HG03342 (cell line): ENCODE measurements at regions not wholly inside any gene's neighbourhood (a gene's known extent, or its start where the extent isn't known, plus 50 kb on each side); places are given as distances from the start of the nearest gene placed in this dataset.

Source experiments
- ATAC-seq: cut with Tn5 transposase; IDR thresholded peaks from one replicate; pipeline ENCODE4 v1.9.1; 2021; ENCODE audit warnings: mild to moderate bottlenecking, moderate library complexity; ENCODE audit not compliant: unreplicated experiment

DNA sequence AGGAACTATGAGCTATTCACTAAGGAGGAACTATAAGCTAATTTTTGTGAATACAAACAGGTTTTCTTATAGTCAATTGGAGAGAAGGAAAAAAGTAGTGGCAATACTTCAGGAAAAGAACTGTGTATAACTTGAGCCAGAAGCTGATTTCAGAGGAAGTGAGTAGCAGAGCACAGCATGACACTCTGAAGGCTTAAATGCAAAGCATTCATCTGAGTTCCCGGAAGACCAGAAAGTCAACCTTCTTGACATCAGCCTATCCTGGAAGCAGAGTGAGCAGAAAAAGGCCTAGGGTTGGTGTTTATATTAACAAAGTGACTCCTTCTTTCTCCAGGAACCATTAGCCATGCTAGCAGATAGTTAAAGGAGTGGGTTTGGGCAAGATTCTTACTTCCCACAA lies 545.2 kb downstream of the MRPL39 start:
- ATAC-seq, result no peak

DNA sequence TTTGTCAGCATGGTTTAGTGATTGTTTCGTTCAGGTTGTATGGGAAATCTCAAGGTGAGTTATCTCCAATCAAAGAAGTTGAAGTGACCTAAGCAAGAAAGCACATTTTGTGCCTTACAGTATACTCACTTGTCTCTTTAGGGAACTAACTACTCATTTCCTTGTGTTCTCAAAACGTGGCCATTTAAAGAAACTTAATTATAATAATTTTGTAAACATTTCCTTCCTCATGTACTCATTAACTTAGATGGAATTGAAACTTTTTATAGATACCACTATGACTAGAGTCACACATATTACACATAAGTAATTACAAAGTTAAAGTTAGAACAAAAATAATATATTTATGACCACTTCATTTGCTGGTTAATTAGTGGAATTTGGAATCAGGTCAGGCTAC lies 552.6 kb downstream of the MRPL39 start:
- no peak for ATAC-seq

DNA sequence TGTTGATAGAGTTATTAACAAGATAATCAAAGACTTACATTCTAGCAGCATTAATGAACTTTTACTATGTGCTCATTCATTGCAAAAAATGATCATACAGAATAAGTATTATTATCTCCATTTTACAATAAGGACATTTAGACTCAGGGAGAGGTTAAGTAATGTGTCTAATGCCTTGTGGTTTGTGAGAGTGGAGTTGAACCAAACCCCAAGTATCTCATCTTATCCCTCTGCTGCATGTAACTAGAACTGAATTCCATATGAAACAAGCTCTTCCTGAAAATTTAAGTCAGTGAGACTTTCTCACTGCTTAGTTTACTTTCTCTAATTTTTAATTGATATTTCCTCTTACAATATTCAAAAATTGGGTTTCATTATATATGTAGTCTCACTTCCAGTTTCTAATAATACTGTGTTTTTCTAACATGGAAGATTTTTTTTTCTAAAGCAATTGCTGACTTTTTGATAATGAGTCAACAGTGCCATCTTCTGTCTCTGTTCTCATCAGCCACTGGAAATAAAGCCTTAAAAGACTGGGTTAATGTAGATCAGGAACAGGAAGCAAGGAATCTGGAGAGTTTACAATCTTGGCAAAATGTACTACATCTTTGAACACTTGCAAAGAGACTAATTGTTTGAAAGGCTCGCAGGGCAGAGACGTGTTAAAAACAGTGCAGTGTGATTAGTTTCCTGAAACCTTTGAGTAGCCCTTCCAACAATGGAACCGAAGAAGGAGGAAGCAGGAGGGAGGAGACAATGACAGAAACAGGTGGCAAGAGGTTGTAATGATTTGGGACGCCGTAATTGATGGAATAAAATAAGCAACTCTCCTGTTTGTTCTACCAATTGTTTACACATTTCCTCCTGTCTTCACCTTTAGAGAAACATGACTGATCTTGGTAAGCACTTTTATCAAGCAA lies 567.6 kb downstream of the MRPL39 start:
- peak; percentile 90 for ATAC-seq

DNA sequence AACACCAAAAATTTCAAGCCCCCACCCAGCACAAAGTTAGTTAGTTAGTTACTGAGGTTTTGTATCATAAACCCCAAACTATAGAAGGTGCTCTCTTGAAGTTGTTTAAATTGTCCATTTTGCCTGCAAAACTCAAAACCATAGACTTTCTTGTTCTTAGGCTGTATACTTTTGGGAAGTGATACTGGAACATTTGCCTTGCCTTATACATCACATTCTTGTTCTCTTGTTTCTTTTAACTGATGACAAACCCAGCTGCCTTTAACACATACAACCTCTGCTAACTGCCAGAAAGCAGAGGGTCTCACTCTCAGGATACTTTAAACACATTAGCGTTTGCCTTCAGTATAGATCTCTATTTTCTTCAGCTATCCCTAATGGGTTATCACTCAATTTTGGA lies 570.5 kb downstream of the MRPL39 start:
- no peak for ATAC-seq

DNA sequence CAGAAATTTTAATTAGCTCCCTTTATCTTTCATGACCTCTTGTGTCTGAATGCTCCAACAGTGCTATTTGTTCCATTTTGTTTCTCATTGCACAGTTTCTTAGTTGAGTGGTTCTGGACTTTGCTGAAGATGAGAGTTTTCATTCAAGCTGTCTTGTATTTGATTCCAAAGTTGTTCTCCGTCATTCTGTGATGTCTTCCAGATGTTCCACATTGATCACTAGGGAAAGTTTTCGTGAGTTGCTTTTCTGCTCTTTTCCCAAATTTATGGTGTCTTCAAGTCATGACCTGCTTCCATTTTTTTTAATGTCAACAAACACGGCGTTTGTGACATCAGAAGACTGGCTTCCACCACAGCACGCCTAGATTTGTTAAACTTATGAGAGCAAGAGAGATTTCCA lies 575.5 kb downstream of the MRPL39 start:
- no peak for ATAC-seq

DNA sequence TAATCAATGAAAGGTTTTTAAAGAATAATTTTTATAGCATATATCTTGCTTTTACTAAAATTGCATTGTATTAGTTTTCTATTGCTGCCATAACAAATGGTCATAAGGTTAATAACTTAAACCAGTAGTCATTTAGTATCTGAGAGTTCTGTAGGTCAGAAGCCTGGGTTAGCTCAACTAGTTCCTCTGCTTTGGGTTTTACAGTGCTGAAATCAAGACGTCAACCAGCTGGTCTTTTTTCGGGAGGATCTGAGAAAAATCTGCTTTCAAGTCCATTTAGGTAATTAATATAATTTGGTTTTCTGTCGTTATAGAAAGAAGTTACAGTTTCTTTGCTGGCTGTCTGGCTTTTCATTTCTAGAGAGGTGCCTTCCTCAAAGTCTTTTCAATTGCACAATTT lies 577.7 kb downstream of the MRPL39 start:
- ATAC-seq, result no peak

DNA sequence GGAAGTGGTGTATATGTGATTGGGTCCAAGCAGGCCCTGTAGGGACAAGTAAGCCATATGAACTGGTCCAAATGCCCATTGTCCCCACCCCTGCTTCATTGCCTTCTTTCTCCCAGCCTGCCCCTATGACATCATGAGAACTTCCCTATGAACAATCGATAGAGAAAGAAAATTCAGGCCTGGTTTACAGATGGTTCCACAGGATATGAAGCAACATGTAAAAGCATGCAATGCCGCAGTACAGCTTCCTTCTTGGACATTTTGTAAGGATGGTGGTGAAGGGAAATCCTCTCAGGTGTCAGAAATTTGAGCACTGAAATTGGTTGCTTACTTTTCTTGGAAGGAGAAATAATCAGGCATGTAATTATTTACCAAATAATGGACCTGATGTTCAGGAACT lies 581.7 kb downstream of the MRPL39 start:
- ATAC-seq, result no peak

DNA sequence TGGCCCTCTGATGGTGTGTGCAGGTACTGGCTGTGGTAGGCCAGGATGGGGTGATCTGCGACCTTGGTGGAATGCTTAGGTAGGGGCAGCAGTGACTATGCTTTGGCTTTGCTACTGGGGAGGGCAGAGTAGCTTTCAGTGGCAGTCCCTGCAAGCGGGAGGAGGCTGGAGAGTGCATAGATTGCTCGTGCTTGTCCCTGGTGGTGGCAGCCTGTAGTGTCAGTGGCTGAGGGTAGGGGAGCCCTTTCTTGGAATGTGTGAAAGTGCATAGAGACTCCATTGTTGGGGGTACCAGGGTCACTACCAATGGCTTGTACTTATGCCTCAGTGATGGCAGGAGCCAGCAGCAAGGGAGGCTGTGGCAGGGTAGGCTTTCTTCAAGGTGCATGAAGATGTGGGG lies 582.6 kb downstream of the MRPL39 start:
- ATAC-seq, result no peak

DNA sequence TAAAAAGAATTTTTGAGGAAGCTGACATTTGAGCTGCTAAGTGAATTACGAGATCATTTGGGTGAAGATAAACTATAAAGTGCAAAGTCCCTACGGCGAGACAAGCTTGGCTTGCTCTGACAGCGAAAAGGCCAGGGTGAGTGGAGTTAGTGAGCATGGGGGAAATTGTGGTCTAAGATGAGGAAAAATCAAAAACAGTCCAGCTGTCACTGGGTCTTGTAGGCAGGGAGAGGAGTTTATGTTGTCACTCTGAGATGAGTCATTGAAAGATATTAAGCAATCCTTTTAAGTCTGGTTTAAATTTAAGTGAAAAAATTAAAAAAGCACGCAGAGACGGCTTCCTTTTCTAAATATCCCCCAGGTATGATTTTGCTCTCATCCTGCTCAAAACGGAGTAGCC lies 601.9 kb downstream of the MRPL39 start:
- ATAC-seq, result no peak

DNA sequence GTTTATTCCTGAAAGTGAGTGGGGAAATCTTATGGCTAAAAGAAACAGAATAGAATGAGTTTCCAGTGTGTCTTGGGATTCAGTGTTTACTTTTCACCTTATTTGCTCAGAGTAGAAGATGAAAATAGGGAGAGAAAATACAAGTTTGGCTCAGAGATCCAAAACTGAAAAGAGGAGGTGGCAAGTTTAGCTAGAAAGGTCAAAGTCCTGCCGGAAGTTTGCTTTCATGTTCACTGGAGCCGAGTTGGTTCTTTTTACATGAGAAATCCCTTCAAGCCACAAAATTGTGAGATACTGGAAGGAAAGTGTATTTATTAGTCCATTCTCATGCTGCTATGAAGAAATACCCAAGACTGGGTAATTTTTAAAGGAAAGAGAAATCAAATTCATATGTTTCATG lies 604.6 kb downstream of the MRPL39 start:
- ATAC-seq, result no peak

DNA sequence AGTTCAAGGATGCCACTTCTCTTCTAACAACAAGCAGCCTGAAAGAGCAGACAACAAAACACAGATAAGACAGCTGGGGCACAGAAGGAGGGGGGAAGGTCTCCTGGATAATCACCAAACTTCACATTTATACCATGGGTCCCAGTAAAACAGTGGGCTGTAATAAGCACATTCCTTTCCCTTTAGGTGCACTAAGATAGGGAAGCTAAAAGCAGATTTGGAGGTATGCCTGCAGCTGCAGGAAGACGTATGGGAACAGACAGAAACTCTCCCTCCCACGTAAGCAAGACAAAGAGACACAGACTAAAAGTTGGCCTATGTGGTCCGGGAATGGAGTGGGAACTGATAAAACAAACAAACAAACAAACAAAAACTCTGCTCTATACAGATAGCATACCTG lies 612.1 kb downstream of the MRPL39 start:
- no peak for ATAC-seq

DNA sequence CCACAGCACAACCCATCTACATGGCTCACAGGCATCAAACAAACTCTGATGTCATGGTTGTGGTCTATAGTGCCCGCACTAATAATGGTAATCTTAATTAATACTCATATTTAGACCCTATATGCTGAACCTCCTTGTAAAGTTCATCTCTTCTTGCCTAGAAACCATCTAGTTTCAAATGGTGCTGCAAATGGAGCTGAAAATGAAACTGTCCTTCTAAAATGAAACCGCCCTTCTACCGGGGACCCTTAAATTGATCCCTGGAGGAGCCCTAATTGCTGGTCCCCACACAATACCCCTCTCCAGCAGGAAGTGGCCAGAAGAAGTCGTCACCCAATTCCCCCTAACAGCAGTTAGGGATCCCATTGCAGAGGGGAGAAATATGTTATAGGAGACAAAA lies 612.6 kb downstream of the MRPL39 start:
- no peak for ATAC-seq

DNA sequence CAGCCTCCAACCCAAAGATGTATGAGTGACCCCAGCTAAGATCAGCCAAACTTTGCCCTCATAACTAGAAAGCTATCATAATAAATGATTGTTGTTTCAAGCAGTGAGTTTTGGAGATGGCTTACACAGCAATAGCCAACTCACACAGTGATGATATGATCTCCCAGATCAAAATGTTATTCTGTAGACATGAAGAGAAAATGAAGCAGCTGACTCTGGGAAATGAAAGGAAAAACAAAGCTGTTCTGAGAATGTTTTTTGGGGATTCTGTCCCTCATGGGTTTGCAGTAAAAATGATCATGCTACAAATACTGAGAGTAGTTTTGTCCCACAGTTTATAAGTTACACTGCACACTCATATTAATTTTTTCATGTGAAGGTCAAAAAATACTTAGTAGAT lies 617.8 kb downstream of the MRPL39 start:
- ATAC-seq, result no peak

DNA sequence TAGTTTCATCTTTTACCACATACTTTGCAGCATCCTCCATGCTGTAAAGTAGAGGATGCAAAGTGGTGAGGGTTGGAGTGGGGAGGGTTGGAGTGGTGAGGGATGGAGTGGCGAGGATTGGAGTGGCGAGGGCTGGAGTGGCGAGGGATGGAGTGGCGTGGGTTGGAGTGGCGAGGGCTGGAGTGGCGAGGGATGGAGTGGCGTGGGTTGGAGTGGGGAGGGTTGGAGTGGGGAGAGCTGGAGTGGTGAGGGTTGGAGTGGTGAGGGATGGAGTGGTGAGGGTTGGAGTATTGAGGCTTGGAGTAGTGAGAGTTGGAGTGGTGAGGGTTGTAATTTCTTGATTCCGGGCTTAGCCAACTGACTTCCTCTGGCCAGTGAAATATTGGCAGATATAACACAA lies 618.3 kb downstream of the MRPL39 start:
- ATAC-seq, result no peak

DNA sequence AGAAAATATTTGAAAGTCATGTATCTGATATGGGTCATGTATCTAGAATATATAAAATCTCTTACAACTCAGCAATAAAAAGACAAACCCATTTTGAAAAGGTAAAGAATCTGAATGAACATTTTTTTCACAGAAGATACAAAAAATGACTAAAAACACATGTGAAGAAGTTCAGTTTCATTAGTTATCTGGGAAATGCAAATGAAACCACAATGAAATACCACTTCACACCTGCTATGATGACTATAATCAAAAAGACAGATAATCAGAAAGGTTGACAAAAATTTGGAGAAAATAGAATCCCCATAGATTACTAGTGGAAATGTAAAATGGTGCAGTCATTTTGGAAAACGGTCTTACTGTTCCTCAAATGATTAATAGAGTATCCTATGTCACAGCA lies 631.0 kb downstream of the MRPL39 start:
- ATAC-seq, result no peak

DNA sequence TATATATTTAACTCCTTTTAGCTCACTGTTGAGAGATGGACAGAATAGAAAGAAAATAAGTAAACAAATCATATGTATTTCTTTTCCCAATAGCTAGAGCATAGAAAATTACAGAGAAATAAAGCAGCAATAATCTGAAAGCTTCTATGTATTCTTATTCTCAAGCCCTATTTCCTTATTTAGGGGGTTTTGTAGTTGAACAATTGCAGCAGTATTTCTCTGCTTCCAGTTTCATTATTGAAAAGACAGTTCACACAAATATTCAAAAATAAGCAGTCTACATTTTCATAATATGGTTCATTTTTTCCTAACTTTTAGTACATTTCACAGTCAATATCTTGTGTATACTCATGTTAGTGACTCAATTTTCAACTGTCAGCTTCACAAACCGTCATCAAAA lies 638.2 kb downstream of the MRPL39 start:
- ATAC-seq, result no peak

DNA sequence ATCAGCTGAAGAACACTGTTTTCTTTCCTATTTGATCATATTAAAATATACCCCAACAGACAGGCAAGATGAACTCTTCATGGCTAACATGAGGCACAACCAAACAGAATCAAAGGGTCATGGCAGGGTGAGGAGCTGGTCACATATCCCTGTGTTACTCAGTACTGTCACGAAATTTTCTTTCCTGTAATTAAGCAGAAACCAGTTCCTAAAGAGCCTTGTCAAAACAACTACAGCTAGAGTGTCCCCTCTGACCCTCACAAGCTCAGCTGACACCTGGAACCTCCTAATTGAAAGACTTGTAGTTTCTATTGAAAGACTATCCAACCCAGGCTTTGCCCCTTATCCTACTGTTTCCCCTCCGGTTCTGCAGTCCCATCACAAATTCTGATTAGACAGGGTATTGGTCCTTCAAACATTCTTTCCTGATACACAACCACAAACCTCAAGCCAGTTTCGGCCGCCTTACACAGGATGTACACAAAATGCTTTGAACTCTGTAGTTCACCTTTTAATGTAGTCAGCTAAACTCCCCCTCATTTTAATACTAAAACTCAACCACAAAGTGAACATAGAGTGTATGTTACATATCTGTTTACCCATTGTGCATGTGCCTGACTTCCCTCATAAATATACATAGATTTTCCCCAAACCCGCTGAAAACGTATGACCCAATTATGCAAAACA lies 651.9 kb downstream of the MRPL39 start:
- peak; percentile 88 for ATAC-seq

DNA sequence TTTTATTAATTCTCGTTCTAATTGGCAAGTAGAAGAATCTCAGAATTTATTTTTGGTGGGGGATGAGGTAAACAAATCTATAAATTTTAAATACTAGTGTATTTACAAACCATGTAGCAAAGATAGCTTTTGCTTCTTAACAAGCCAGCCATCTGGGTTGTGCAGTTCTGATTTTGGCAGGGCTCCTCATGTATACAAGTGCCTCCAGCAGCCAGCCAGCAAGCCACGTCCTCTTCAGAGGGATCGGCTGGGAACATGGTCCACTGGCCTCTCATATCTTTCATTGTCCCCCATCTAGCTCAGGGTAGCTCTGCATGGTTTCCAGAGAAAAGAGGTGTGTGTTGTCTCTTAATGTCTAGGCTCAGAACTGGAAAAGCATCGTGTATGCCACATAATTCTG lies 659.1 kb downstream of the MRPL39 start:
- no peak for ATAC-seq

DNA sequence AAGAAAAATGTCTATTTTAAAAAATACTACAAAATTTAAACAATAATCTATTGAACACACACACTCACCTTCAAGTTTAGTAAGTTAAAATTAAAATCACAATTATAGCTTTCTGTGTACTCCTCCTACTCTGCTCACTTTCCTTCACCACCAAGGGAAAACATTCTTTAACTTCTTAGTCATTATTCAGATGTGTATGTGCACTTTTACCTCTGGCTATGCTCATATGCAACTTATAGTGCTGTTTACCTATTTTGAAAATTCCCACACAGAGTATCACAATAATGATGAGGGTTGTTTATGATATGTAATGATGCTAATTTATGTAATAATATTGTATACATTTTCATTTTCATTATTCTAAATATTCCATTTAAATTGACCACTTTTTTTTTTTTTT lies 661.4 kb downstream of the MRPL39 start:
- no peak for ATAC-seq

DNA sequence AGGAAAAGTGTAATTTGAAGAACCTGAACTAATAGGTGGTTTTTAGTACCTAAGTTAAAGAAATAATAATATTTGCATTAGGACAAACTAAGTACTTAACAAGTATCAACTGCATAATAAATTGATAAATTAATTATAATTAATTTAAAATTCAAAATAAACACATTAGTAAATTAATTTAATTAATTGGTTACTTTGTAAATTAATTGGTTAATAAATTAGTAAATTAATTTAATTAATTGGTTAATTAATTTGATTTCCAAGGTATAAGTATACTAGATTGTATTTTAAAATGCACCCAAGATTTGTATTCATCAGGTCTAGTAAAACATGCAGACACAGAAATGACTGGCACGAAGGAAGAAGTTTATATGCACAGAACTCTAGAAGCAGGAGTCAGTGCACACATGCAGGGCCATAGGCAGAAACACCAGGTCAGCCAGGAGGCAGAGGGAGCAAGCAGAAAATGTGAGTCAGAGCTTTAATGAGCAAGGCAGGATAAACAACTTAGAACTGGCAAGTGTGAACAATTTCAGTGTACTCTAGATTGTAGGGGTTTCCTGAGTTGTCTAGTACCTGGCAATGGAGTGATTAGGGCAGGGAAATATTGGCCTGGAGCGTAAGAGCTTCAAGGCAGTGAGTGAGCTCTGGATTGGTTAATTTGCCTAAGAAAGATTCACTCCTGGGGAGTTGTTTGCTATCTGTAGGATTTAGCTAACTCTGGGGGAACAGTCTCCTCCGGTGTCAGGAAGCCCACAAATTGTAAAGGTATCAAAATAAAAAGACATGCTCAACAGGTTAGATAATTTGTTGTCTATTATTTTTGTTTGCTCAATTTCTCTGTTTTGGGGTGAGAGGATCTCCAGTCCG lies 665.7 kb downstream of the MRPL39 start:
- ATAC-seq, result no peak

DNA sequence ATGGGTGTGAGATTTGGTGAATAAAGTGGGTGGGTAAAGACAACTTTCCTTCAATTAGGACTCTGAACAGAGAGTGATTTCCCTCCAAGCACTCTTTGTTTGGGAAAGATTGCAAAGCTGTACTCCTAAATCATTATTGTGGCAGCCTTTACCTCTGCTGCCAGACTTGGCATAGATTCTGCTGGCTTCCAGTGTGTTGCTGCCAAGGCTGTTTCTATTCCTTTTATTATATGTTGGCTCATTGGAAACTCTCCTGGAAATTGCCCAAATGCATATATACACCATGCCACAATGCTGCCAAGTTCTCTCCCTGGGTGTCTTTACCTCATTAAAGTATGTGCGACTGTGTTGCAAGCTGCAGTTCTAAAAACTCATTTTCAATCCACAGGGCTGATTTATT lies 668.0 kb downstream of the MRPL39 start:
- ATAC-seq, result no peak

DNA sequence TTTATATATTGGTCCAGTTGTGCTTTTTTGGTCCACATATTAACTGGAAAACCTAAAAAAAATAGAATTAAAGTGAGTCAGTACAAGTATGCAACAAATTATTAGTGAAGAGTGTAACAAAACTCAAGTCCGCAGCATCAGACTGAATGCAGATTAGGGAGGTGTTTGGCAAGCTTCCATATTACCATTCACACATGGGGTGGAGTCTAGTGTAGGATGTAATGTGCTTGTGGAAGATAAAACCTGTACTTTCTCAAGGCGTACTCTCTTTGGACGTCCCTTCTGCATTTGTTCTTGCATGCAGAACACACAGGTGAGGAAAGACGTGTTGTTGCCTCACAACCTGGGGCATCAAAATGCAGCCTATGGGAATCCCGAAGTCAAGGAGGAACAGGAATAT lies 668.7 kb downstream of the MRPL39 start:
- ATAC-seq, result no peak
